ENCODE measurements at regions not wholly inside any gene's neighbourhood (a gene's known extent, or its start where the extent isn't known, plus 50 kb on each side); places are given as distances from the start of the nearest gene placed in this dataset.

DNA sequence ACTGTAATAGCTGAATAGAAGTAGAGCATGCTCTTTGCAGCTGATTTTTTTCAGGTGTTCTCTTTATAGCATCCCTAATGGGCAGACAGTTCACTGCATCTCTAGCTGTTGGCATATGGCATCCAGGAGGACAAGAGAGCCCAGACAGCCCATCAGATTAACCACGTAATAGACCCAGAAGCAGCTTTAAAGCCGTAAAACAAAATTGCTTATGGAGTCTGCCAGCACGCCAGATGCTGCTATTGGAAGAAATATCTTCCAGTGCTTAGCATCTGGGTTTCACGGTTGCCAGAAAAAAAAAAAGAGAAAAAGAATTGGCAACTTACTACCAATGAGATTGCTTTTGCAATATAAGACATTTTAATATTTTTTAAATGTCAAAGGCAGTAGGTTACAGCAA, 869.4 kb upstream of the NUDT12 start:
- DNase-seq (no peak), ATAC-seq (no peak)
- Histone ChIP-seq H3K4me1 (no peaks in the 10 kb centered on the region), H3K9me3 (no peaks in the 10 kb centered on the region), H3K27ac (no peak overlapping the region), H3K4me3 (no peak overlapping the region), H3K27me3 (no peaks in the 10 kb centered on the region), H3K36me3 (no peaks in the 10 kb centered on the region)
- TF ChIP-seq POLR2A (IDR thresholded peaks at IDR 0.05) (no peak), CTCF (IDR thresholded peaks at IDR 0.05) (no peak)
- WGBS (ENCODE audit: insufficient coverage, low coverage, low lambda C conversion rate, missing lambda C conversion rate): 41% methylated on average over 4 of the region's 4 CpGs
- intact Hi-C loops (cut with DNase I): no loop called here

GRCh38 chr5:104431002-104431620, 868.5 kb upstream of the NUDT12 start:
- intact Hi-C loops (cut with DNase I): no loop called here
- DNase-seq (no peak), ATAC-seq (no peak)
- Histone ChIP-seq H3K36me3 (no peaks in the 10 kb centered on the region), H3K9me3 (no peaks in the 10 kb centered on the region), H3K27me3 (no peaks in the 10 kb centered on the region), H3K4me3 (no peak overlapping the region), H3K27ac (no peak overlapping the region), H3K4me1 (no peaks in the 10 kb centered on the region)
- WGBS (ENCODE audit: insufficient coverage, low coverage, low lambda C conversion rate, missing lambda C conversion rate): 43% methylated on average over 4 of the region's 4 CpGs
- no peak for TF ChIP-seq POLR2A (IDR thresholded peaks at IDR 0.05)
- TF ChIP-seq CTCF (IDR thresholded peaks at IDR 0.05): no peak

DNA sequence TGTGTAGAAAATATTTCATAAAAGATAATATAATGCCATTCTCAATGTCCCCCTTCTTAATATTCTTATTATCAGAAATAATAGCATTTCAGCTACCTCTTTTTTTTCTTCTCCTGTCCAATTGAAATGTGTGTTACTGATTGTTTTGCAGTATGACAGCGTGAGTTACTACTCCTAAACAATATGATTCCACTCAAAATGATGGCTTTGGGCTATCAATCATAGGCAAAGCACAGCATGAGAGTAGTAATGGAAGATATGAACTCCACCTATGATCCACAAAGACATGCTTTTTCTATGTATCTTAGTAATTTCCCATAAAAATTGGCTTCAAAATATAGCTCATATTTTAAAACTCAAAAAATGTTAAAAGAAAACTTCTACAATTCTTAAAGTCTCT, 867.3 kb upstream of the NUDT12 start:
- Histone ChIP-seq H3K27me3 (no peaks in the 10 kb centered on the region), H3K36me3 (no peaks in the 10 kb centered on the region), H3K9me3 (no peaks in the 10 kb centered on the region), H3K4me1 (no peaks in the 10 kb centered on the region), H3K4me3 (no peak overlapping the region), H3K27ac (no peak overlapping the region)
- 36% methylated on average over 1 of the region's 1 CpG for WGBS (ENCODE audit: insufficient coverage, low coverage, low lambda C conversion rate, missing lambda C conversion rate)
- TF ChIP-seq CTCF (IDR thresholded peaks at IDR 0.05) (no peak), POLR2A (IDR thresholded peaks at IDR 0.05) (no peak)
- no peak for DNase-seq
- no peak for ATAC-seq
- intact Hi-C loops (cut with DNase I): no loop called here

- Histone ChIP-seq H3K9me3 (no peaks in the 10 kb centered on the region), H3K27ac (no peak overlapping the region), H3K36me3 (no peaks in the 10 kb centered on the region), H3K27me3 (no peaks in the 10 kb centered on the region), H3K4me1 (no peaks in the 10 kb centered on the region), H3K4me3 (no peak overlapping the region)
- ATAC-seq (no peak), DNase-seq (no peak)
- WGBS (ENCODE audit: insufficient coverage, low coverage, low lambda C conversion rate, missing lambda C conversion rate): 61% methylated on average over 4 of the region's 4 CpGs
- no peak for TF ChIP-seq CTCF (IDR thresholded peaks at IDR 0.05)
- TF ChIP-seq POLR2A (IDR thresholded peaks at IDR 0.05): no peak
- intact Hi-C loops (cut with DNase I): no loop called here
Measured at GRCh38 chr5:104421431-104421830, 858.8 kb upstream of the NUDT12 start.

DNA sequence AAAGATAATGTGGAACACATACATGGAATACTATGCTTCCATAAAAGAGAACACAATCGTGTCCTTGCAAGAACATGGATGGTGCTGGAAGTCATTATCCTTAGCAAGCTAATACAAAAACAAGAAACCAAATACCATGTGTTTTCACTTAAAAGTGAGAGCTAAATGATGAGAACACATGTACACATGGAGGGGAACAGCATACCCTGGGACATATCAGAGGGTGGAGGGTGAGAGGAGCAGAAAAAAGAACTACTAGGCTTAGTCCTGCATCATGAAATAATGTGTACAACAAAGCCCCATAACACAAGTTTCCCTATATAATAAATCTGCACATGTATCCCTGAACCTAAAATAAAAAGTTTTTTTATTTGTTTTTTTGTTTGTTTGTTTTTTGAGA, 855.5 kb upstream of the NUDT12 start:
- no peak for DNase-seq
- TF ChIP-seq POLR2A (IDR thresholded peaks at IDR 0.05): no peak
- no peak for TF ChIP-seq CTCF (IDR thresholded peaks at IDR 0.05)
- ATAC-seq: no peak

More for the DNA sequence above, 855.5 kb upstream of the NUDT12 start:
- Histone ChIP-seq H3K36me3 (no peaks in the 10 kb centered on the region), H3K27ac (no peak overlapping the region), H3K4me3 (no peak overlapping the region), H3K4me1 (no peaks in the 10 kb centered on the region), H3K27me3 (no peaks in the 10 kb centered on the region), H3K9me3 (no peaks in the 10 kb centered on the region)
- intact Hi-C loops (cut with DNase I): no loop called here
- WGBS (ENCODE audit: insufficient coverage, low coverage, low lambda C conversion rate, missing lambda C conversion rate): 60% methylated on average over 1 of the region's 1 CpG

All from right lobe of liver (tissue), 6 donors.